ENCODE measurements at regions not wholly inside any gene's neighbourhood (a gene's known extent, or its start where the extent isn't known, plus 50 kb on each side); places are given as distances from the start of the nearest gene placed in this dataset.

DNA sequence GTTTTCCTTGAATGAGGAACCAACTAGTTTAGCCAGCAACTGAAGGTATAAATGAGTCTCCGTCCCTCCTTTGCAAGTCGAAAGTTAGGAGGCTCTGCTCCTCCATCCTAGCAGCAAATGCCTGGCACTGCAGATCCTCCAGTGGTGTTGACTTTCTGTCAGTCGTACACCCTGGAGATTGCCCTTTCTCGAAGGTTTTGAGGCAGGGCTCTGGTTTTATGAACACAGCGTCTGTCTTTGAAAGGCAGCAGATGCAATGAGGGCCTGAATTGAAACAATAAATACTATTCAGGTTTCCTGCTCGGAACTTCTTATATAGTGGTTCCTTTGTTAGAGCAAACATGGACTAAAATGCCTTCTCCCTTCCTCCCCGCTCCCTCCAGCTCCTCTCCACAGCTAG lies 284.0 kb downstream of the TMEM38B start:
- DNase-seq (ENCODE audit: extremely low spot score) = no peak
- TF ChIP-seq HDGF (IDR thresholded peaks at IDR 0.05; ENCODE audit: borderline replicate concordance) = no peak
- TF ChIP-seq FOXK2 (IDR thresholded peaks at IDR 0.05) = no peak
- TF ChIP-seq PKNOX1 (IDR thresholded peaks at IDR 0.05) = no peak
- no peak for TF ChIP-seq L3MBTL2 (conservative IDR thresholded peaks at IDR 0.05)
- no peak for TF ChIP-seq LEF1 (IDR thresholded peaks at IDR 0.05; ENCODE audit: borderline replicate concordance)
- TF ChIP-seq TARDBP (IDR thresholded peaks at IDR 0.05) = no peak
- ChIA-PET CTCF (no interaction called here), POLR2A (no interaction called here)

DNA sequence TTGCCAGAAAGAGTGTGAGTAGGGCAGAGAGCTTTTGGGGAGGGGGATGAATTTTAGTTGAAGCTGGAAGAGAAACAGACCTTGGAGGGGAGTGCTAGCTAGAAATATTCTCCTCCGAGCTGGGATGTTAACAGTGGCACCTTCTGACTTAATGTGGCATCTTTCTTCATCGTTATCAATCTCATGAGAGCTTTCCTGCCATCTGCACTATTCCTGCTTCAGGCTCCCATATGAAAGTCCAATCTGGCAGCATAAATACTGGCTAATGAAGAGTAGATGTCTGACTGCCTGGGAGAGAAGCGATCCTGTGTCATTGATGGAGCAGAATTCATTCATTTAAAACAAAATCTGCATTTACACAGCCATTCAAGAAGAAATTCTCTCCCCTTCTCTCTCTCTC lies 284.5 kb downstream of the TMEM38B start:
- CTCF ChIA-PET = no interaction called here
- TF ChIP-seq CTBP1 (IDR thresholded peaks at IDR 0.05; ENCODE audit: borderline replicate concordance) (no peak), NFRKB (IDR thresholded peaks at IDR 0.05) (no peak), LEF1 (IDR thresholded peaks at IDR 0.05; ENCODE audit: borderline replicate concordance) (no peak), BHLHE40 (IDR thresholded peaks at IDR 0.05; ENCODE audit: borderline replicate concordance) (no peak), ARNT (IDR thresholded peaks at IDR 0.05) (no peak), FOXK2 (IDR thresholded peaks at IDR 0.05) (no peak), SP1 (IDR thresholded peaks at IDR 0.05) (no peak), PKNOX1 (IDR thresholded peaks at IDR 0.05) (no peak), ZNF384 (IDR thresholded peaks at IDR 0.05) (no peak), HDGF (IDR thresholded peaks at IDR 0.05; ENCODE audit: borderline replicate concordance) (no peak), L3MBTL2 (conservative IDR thresholded peaks at IDR 0.05) (no peak)
- DNase-seq (ENCODE audit: extremely low spot score) = no peak
- POLR2A ChIA-PET = no interaction called here

- TF ChIP-seq SUZ12 (IDR thresholded peaks at IDR 0.05) (no peak), HDGF (IDR thresholded peaks at IDR 0.05; ENCODE audit: borderline replicate concordance) (no peak), ZNF384 (IDR thresholded peaks at IDR 0.05) (no peak), TARDBP (IDR thresholded peaks at IDR 0.05) (no peak), SP1 (IDR thresholded peaks at IDR 0.05) (no peak), ARNT (IDR thresholded peaks at IDR 0.05) (no peak)
- no peak for DNase-seq (ENCODE audit: extremely low spot score)
- POLR2A ChIA-PET = no interaction called here
- CTCF ChIA-PET = no interaction called here
Observed at GRCh38 chr9:105979290-105979689, 284.9 kb downstream of the TMEM38B start.

- DNase-seq (ENCODE audit: extremely low spot score) = no peak
Observed at GRCh38 chr9:105984714-105985113, 290.4 kb downstream of the TMEM38B start.

DNA sequence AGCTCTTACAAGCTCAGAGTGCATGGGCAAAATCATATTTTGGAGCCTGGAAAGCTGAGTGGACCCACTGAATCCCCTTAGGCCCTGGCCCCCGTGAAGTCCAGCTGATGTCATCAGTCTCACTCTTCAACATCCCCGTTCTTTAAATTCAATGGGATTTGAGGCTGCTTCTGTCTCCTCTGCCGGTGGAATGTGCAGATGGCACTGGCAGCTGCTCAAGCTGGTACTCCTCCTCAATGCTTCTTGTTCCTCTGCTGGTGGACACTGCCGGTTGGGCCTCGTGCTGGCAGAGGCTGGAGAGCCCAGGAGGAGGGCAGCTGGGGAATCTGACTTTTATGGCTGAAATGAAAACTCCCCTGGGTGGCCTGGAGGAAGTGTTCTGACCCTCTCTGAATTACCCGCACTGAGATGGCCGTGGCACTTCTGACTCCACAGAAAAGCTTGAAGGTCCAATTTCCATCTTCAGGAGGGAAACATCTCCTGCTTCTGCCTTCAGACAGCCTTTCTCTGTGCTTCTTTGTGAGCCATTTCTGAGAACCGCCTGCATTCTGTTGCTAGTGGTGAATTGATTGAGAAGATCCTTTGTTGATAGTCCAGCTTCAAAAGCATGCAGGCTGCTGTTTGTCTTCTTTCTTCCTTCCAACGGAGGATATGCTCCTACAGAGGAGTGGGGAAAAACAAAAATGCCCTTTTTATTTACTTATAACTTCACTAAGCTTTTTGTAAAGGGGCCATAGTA lies 298.9 kb downstream of the TMEM38B start:
- CTCF ChIA-PET = no interaction called here
- DNase-seq (ENCODE audit: extremely low spot score) = no peak
- TF ChIP-seq FOXK2 (IDR thresholded peaks at IDR 0.05) (no peak), TARDBP (IDR thresholded peaks at IDR 0.05) (no peak), ARNT (IDR thresholded peaks at IDR 0.05) (no peak), FOXA1 (IDR thresholded peaks at IDR 0.05) (no peak), SUZ12 (IDR thresholded peaks at IDR 0.05) (no peak), CTBP1 (IDR thresholded peaks at IDR 0.05; ENCODE audit: borderline replicate concordance) (no peak), NFRKB (IDR thresholded peaks at IDR 0.05) (no peak), HDGF (IDR thresholded peaks at IDR 0.05; ENCODE audit: borderline replicate concordance) (no peak), LEF1 (IDR thresholded peaks at IDR 0.05; ENCODE audit: borderline replicate concordance) (no peak), FOXM1 (IDR thresholded peaks at IDR 0.05; ENCODE audit: borderline replicate concordance) (no peak), BHLHE40 (IDR thresholded peaks at IDR 0.05; ENCODE audit: borderline replicate concordance) (no peak), ZNF384 (IDR thresholded peaks at IDR 0.05) (no peak), L3MBTL2 (conservative IDR thresholded peaks at IDR 0.05) (no peak), SP1 (IDR thresholded peaks at IDR 0.05) (no peak), ELF4 (IDR thresholded peaks at IDR 0.05) (no peak)
- POLR2A ChIA-PET = no interaction called here

More at GRCh38 chr9:105984714-105985113, 290.4 kb downstream of the TMEM38B start:
- ChIA-PET CTCF (no interaction called here), POLR2A (no interaction called here)
- TF ChIP-seq SUZ12 (IDR thresholded peaks at IDR 0.05) = no peak
- TF ChIP-seq CTBP1 (IDR thresholded peaks at IDR 0.05; ENCODE audit: borderline replicate concordance) = no peak
- no peak for TF ChIP-seq SP1 (IDR thresholded peaks at IDR 0.05)
- TF ChIP-seq FOXA1 (IDR thresholded peaks at IDR 0.05) = no peak
- no peak for TF ChIP-seq FOXM1 (IDR thresholded peaks at IDR 0.05; ENCODE audit: borderline replicate concordance)
- TF ChIP-seq NFRKB (IDR thresholded peaks at IDR 0.05) = no peak
- TF ChIP-seq PKNOX1 (IDR thresholded peaks at IDR 0.05) = no peak
- no peak for TF ChIP-seq L3MBTL2 (conservative IDR thresholded peaks at IDR 0.05)
- TF ChIP-seq BHLHE40 (IDR thresholded peaks at IDR 0.05; ENCODE audit: borderline replicate concordance) = no peak
- TF ChIP-seq FOXK2 (IDR thresholded peaks at IDR 0.05) = no peak
- TF ChIP-seq ELF4 (IDR thresholded peaks at IDR 0.05) = no peak

DNA sequence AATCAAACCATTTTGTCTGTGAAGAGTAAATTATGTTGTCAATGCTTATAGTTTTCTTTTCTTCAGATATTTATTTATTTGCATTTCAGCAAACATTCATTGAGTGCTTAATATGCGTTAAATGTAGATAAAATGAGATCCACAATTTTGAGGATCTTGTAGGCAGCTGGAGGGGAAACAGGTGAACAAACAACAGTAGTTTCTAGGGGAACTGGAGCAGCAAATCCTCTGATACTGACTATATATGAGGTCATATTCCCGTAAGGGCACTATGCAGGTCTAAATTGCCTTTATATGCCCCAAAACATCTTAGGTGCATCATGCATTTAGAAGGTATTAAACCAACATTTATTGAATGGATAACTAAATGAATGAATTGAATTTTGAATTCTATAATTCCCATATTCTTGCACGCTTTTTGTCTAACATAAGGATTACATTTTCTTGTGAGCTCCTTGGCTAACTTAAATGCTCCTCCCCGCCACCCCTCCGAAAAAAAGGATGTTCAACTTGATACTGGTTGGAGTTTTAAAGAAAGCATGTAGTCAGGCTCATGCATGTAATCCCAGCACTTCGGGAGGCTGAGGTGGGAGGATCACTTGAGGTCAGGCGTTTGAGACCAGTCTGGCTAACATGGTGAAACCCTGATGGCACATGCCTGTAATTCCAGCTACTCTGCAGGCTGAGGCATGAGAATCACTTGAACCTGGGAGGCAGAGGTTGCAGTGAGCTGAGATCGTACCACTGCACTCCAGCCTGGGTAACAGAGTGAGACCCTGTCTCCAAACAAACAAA lies 299.8 kb downstream of the TMEM38B start:
- no peak for TF ChIP-seq ZNF384 (IDR thresholded peaks at IDR 0.05)
- TF ChIP-seq FOXK2 (IDR thresholded peaks at IDR 0.05) = no peak
- TF ChIP-seq FOXM1 (IDR thresholded peaks at IDR 0.05; ENCODE audit: borderline replicate concordance) = no peak
- no peak for TF ChIP-seq ARNT (IDR thresholded peaks at IDR 0.05)
- TF ChIP-seq NFRKB (IDR thresholded peaks at IDR 0.05) = no peak
- no peak for TF ChIP-seq PKNOX1 (IDR thresholded peaks at IDR 0.05)
- no peak for TF ChIP-seq FOXA1 (IDR thresholded peaks at IDR 0.05)
- TF ChIP-seq HDGF (IDR thresholded peaks at IDR 0.05; ENCODE audit: borderline replicate concordance) = no peak
- no peak for TF ChIP-seq L3MBTL2 (conservative IDR thresholded peaks at IDR 0.05)
- DNase-seq (ENCODE audit: extremely low spot score) = no peak
- CTCF ChIA-PET = no interaction called here
- POLR2A ChIA-PET = no interaction called here
